NCI-H2227 treated with DMSO at 0.1 percent for 48 hours (cell line): ENCODE measurements at regions not wholly inside any gene's neighbourhood (a gene's known extent, or its start where the extent isn't known, plus 50 kb on each side); places are given as distances from the start of the nearest gene placed in this dataset.
"Not testable (repeated sequence)": the region's sequence is repeated elsewhere in the genome, so short reads cannot be mapped to it uniquely, and the experiment has no call there.

Source experiments
- DNase-seq: peaks from one replicate; lab custom pipeline; 2025; lab: John Stamatoyannopoulos, UW

DNA sequence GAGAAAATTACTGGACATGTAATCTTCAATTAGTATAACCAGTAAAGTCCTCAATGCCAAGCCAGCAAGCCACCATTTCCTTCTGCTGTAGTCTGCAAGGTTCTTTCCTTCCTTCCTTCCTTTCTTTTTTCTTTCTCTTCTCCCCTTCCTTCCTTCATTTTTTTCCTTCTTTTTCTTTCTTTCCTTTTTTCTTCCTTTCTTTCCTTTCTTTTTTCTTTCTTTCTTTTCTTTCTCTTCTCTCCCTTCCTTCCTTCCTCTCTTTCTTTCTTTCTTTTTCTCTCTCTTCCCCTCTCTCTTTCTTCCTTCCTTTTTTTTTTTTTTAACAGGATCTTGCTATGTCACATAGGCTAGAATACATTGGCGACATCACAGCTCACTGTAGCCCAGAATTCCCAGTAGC lies 369.8 kb downstream of the SEMA3D start:
- no peak for DNase-seq

DNA sequence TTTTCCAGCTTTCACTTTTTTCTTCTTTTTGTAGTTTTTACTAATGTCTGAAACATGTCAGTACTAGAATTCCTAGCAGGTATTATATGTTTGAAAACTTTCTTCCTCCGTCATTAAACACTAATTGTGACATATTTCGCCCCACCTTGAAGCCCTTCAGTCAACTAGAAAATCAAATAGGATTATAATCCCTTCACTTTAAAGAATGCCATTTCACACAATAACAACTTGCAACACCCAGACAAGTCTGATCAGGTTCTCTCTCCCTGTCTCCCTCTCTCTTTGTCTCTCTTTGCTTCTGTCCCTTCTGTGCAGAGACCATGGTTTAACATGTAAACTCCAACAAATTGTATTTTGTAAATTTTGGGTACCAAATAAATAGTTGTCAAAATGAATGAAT lies 373.5 kb downstream of the SEMA3D start:
- DNase-seq = no peak

DNA sequence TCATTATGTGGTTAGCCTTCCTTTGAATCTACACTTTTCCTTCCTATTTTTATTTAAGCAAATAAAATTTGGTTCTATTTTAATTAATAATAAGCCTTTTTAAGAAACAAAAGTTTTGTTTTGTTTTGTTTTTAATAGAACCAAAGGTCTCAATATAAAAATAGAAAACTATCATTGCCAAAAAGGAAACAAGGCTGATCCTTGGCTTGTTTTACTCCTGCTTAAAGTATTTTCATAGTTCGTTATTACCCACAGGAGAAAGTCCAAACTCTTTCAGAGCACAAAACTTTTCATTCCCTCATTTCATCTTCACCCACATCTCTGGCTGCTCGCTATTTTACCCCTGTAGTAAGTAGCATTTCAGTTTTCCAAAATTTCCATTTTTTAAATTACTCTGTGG lies 374.8 kb downstream of the SEMA3D start:
- DNase-seq = no peak

DNA sequence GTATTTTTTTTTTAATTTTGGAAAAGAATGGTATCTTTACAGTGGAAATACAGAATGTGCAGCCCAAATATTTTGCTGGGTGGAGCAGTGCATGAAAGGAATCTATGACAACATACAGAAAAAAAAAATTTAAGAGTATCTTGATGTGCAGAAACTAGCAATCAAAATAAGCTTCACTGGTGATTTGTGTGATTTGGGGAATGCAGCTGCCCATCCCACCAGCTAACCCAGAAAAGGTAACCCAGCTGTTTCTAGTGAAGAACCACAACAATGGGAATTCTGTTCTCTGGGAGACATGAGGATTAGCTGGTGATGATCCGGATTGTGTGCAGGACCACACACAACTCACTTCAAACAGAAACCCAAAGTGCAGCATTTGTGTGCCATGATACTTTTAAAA lies 375.5 kb downstream of the SEMA3D start:
- no peak for DNase-seq

DNA sequence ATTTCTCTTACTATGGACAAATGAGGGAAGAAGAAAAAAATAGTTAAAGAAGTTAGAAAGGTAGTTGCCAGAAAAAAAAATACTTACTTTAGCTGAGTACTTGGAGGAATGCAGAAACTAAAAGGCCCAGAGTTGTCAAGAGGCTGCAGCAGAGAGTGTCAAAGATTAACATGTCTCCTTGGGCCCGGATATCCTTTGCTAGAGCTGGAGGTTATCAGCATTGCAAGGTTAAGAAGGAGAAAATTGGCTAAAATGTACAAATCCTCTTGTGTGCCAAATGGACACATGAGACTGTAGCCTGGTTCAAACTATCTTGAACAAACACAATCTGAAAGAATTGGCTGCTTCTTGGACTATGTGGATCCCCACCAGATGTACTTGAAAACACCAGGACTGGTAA lies 377.0 kb downstream of the SEMA3D start:
- DNase-seq = no peak

DNA sequence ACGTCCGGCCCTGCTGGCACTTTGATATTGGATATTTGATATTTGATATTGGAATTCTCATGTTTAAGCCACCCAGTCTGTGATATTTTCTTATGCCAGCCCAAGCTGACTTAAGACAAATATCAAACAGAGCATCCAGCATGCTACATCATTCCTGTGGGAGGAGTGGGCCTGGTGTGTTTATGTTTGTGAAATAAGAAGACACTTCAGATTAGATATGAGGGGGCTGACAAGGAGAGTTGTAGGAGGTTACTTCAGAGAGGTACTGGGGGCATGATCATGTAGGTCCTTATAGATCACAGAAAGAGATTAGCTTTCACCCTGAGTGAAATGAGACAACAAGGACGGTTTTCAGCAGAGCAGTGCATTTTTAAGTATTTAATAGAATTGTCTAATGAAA lies 382.9 kb downstream of the SEMA3D start:
- no peak for DNase-seq

DNA sequence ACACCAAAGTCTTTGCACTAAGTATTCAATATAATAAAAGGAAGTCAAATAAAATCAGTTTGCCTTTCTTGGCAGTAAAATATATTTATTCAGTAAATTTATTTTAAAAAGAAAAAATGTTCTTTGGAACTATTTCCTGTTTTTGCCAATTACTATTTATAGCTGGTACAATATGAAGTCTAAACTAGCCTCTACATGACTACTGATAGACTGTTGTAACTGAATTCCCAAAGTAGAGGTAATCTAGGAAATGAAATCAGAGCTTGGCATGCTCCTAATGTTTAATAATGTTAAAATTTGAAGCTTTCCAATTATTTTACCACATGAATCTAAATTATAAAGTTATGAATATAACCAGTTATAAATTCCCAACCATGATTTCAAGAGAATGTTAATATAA lies 385.5 kb downstream of the SEMA3D start:
- no peak for DNase-seq

DNA sequence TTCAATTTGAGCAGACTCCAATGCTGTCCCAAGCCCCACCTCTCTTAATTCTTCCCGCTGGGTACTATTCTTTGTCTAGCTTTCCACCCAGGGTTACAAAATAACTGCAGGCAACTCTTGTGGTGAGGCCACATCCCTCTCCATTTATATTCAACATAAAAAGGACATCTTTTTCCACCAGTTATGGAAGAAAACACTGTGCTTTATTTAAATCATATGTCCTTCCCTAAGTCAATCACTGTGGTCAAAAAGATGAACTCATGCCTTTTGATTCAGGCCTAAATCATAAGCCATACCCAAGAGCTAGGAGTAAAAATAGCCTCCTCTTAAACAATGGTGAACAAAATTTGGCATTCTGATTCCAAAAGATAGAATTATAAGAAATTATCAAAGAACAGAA lies 386.0 kb downstream of the SEMA3D start:
- DNase-seq = no peak

DNA sequence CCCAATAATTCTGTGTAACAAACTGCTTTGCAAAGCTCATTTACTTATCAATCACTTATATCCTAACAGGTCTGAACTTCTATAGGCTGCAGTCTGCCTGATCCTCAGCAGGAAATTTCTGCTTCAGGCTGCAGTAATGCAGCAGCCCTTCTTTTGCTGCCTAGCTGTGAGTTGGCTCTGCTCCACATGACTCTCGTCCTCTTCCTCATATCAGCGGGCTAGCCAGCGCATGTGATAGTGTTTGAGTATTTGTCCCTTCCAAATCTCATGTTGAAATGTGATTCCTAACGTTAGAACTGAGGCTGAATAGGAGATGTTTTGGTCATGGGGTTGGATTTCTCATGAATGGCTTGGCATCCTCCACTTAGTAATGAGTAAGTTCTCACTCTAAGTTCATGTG lies 387.8 kb downstream of the SEMA3D start:
- no peak for DNase-seq

DNA sequence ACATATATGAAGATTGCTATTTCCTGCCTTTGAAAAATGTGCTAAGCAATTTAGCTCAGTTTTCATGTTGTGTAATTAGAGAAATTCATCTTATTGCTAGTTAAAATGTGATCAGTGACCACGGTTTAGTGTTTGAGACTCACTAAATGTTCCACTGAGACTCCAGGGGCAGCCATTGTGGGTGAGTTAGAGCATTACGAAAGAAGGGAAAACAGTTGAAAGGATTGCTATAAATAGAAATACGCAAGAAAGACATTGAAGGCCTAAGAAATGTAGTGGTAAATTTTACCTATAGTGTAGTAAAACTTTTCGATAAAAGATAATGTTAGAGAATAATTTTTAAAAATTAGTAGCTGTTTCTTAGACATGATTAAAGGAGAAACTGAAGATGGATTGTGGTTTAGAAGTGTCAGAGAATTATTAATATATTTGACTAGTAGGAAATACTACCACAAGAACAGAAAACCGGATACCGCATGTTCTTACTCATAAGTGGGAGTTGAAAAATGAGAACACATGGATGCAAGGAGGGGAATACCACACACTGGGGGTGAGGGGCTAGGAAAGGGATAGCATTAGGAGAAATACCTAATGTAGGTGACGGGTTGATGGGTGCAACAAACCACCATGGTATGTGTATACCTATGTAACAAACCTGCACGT lies 394.5 kb downstream of the SEMA3D start:
- no peak for DNase-seq

DNA sequence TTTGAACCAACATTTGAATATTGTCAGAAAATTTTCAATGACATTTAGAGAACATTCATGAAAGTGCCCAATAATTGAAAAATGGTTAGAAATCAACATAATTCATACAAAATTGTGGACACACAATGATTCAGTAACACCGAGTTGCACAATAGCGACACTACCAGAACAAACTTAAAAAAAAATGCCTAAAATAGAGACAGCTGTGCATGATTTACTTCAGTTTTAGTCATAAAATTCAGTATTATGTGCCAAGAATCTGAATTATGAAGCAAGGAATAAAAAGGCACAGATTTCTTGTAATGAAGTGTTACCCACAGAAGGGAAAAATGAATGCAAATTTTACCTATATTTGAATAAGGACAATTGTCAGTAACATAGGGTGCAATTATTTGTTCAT lies 396.0 kb downstream of the SEMA3D start:
- DNase-seq = no peak

DNA sequence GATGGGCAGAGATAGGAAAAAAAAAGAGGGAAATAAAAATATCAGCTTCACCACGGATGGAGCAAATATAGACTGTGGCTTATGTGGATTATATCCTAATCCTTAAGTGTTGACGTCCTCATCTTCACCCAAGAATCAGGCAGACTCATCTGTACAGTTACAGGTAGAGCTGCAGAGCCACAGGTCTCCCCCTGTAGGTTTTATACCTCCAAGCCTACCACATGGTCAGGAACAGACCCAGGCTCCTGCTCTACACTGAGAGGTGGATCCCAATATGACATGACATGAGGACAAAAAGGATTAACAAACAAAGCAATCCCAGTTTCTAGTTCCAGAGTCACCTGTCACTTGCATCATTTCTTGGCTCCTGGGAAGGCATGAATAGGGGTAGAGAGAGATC lies 400.8 kb downstream of the SEMA3D start:
- no peak for DNase-seq

DNA sequence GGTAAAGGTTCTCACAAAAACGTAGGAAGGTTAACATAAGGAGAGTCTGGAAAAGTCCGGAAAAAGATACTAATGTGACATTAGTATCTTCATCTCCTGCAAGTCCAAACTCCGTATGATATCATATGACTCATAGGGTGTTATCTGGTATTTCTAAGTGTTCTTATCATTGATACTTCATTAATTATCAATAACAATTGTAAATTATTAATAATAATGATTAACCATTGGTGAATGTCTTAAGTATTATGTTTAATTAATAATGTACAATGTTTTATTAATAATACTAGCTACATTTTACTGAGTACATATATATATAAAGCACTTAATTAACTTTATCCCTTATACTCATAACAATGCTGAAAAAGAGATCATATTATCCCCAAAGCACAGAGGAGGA lies 402.4 kb downstream of the SEMA3D start:
- DNase-seq = no peak

DNA sequence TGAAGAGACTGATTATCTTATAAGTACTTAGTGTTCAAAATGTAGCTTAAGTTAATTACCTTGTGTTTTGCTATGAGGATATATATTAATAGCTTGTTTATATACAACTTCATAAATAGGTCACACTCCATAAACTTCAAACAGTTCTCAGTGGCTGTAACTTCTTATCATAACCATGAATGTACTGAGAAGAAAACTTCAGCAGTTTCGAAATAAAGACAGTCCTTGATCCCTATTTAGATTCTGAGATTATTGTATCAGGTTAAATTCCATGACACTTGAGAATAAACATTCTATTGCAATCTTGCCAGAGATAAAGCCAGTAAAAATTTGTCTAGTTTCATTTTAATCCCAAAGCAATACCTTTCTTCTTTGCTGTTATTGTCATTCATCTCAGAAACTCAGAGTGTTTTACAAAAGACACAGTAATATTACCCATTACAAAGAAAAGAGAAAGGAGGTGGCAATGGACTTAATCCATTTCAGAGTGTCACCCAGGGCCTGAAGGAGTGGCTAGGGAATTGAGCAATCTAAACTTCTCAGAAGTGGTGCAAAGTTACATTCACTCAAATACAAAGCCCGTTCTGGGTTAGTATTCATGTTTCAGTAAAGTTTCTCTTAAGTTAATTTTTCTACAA lies 403.6 kb downstream of the SEMA3D start:
- DNase-seq = no peak

DNA sequence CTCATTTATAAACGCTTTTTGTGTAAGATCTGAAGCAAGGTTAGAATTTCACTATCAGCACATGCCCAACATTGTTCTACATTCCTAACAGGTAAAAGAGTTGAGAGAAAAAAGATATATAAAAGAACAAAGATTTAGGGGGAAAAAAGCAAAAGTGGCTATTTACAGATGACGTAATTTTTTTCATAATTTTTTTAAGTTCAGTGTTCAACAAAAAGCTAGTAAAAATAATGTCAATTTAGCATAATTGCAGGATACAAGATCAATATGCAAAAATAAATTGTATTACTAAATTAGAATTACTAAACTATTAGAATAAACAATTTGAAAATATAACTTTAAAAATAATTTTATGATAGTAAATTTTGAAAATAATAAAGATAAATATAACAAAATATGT lies 405.0 kb downstream of the SEMA3D start:
- no peak for DNase-seq

DNA sequence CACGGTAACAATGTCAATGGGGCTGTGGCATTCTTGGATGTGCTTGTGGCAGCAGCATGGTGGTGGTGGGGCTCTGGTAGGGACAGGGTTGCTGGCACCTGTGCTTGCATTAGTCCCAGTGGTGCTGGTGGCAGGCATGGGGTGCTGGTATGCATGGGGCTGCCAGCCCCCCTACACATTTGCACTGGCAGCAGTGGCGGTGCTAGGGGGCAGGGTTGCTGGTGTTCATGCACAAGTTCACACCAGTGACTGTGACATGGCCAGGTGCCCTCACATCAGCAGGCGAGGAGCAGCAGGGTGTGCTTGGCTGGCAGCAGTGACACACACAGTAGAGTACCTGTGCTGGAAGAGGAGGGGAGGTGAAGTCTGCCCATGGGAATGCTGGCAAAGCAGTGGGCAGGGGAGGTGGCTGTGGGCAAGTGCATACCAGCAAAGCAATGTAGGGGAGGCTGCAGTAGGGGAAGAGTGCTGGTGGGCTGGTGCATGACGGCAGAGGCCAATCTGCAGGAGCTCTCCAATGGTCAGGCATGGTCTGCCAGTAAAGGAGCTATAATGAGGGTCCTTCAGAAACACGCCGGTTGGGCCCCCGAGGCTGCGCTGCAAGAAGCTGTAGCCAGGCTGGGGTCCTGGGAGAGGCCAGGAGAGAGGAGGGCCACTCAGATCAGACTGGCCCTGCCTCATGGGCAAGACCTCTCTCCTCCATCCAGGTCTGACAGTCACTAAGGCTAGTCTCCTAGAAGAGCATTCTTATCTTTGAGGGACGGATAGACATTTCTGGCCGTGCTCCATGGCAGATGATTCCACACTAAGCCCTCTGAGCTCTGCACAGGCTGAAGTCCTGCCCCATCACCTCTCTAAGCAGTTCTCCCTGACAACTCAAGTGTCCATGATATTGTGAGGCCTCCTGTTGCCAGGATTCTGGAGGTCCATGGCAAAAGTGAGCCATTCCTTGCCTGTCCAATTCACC lies 406.4 kb downstream of the SEMA3D start:
- no peak for DNase-seq

DNA sequence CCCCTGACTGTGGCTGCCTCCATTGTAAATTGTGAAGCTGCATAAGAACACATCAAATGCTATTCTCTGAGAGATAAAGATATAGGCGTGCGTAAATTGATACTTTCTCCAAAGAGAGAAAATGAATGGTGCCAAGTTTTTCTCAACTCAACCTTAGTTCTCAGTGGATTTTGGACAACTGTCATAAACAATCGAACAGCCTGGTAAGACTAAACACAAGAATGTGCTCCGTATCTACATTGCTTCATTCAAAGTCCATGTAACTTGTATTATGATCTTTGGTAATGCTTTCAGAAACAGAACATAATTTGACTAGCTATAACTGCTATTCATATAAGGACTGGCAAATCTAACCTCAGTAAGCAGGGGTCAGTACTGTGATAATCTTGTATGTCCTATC lies 429.1 kb downstream of the SEMA3D start:
- DNase-seq = no peak

DNA sequence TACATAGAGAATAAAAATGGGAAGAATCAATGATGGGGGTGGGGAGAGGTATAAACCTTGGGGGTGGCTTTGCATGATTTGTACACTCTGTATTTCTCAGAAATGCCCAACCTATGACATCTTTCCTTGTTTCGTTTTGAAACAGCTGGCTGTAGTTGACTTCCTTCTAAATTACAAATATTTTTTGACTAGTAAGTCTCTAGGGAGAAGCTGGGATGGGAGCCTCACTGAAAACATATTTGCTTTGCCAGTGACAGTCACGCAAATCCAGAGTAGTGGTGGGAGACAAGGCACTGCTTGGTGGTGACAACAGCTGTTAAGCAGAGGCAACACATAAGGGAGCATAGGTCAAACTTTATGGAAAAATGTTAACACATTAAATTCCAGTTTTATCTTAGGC lies 440.5 kb downstream of the SEMA3D start:
- DNase-seq = no peak

DNA sequence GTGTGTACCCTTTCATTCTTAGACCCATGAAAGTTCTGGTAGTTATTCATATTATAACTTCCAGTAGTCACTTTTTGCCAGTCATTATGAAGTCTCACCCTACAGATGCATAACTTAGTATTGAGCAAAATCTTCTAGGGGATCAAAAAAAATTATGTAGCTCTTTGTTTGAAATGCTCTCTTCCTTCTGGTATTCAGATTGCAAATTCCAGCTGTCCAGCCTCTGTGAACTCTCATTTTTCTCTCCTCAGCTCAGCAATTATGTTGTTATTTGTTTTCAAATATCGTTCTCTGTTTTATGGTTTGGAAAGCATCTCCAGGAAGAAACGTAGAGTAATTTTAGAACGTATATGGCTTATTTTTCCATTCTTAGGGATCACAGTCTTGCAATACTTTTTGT lies 442.5 kb downstream of the SEMA3D start:
- no peak for DNase-seq

DNA sequence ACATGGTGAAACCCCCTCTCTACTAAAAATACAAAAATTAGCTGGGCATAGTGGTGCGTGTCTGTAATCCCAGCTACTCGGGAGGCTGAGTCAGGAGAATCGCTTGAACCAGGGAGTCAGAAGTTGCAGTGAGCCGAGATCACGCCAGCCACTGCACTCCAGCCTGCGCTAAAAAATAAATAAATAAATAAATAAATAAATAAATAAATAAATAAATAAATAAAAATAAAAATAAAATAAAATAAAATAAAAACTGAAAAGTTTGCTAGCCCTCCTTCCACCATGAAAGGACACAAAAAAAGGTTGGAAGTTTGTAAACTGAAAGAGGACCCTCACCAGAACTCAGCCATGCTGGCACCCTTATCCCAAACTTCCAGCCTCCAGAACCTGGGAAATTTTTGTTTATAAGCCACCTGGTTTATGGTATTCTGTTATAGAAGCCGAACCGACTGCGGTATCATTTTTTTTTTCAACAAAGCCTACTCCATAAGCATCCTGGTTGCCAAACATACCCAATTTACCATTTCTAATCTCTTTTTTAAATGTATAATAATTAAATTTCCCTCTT lies 448.2 kb downstream of the SEMA3D start:
- DNase-seq = no peak

DNA sequence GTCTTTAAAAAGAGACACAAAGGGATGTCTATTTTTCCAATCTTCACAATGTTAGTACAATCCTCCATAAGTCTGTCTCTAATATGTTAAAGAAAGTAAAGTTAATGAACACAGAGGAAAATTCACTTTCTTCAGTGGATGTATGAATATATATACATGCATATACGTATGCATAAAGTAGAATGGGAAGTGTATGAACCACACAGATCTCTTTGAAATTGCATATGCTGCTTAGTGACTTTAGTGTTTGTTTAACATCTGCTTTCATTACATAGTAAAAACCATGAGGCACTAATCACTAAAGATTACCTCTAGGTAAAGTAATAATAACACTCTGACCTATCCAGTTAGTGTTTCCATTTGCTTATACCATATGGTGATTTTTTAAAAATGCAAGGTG lies 451.2 kb downstream of the SEMA3D start:
- no peak for DNase-seq

DNA sequence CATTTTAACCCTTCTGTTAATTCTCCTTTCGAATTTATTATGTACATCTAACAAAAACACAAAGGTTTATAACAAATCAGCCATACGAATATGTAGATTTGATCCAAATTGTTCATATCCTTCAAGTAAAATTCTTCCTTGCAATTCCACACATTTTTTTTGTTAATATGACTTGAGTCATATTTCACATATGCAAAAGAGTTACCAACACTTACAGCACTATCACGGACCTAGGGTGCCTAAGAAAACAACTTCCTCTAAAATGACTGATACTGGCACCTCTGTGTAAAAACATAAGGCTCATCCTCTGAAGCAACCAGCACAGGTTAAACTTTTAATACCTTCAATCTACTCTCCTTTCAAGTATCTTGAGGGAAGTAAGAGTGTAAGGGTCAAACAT lies 451.8 kb downstream of the SEMA3D start:
- no peak for DNase-seq

DNA sequence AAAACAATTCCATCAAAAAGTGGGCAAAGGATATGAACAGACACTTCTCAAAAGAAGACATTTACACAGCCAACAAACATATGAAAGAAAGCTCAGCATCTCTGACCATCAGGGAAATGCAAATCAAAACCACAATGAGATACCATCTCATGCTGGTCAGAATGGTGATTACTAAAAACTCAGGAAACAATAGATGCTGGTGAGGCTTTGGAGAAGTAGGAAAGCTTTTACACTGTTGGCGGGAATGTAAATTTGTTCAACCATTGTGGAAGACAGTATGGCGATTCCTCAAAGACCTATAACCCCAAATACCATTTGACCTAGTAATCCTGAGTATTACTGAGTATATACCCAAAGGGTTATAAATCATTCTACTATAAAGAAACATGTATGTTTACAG lies 452.9 kb downstream of the SEMA3D start:
- DNase-seq = not testable (repeated sequence)
